ENCODE measurements at regions not wholly inside any gene's neighbourhood (a gene's known extent, or its start where the extent isn't known, plus 50 kb on each side); places are given as distances from the start of the nearest gene placed in this dataset.

- TF ChIP-seq GATA2 (IDR thresholded peaks at IDR 0.05; ENCODE audit: low read depth, low read length) (no peak), GATA3 (IDR thresholded peaks at IDR 0.05; ENCODE audit: low read depth, low read length) (no peak)
Measured at GRCh38 chr5:34410411-34411139, 245.6 kb upstream of the RAI14 start.

Data from SH-SY5Y (cell line).